PC-3 (cell line): ENCODE measurements at regions not wholly inside any gene's neighbourhood (a gene's known extent, or its start where the extent isn't known, plus 50 kb on each side); places are given as distances from the start of the nearest gene placed in this dataset.

Source experiments
- ATAC-seq: fragments of 200-7000 bp; cut with Tn5 transposase; 2 replicates; pipeline ENCODE4 v1.9.1; 2020; ENCODE audit warnings: mild to moderate bottlenecking, moderate library complexity
- BruUV-seq: library from RNA; stranded (reverse); fragments of 400-500 nt; replicated peaks from 2 replicates; lab custom pipeline; 2021; lab: Mats Ljungman, UMichigan
- CTCF ChIA-PET: fragments of 300-600 bp; sonication (Branson Sonifier 250); formaldehyde crosslinking; loops from one replicate; lab custom pipeline; 2022; ENCODE audit warnings: antibody characterized with exemption; lab: Charles Lee
- POLR2A ChIA-PET: fragments of 300-600 bp; sonication (Branson Sonifier 250); formaldehyde crosslinking; loops from one replicate; lab custom pipeline; 2022; ENCODE audit warnings: antibody characterized with exemption; ENCODE audit not compliant: unreplicated experiment; lab: Charles Lee
- DNase-seq: peaks from one replicate; pipeline ENCODE4 v3.0.0-alpha.2; 2015
- H2AFZ ChIP-seq: fragments of 300-600 bp; sonication (generic); 2 replicates; pipeline ENCODE4 v1.6.0; 2016; ENCODE audit warnings: antibody characterized with exemption, low read length
- H3F3A ChIP-seq: fragments of 300-600 bp; sonication (generic); one replicate; pipeline ENCODE4 v1.6.0; 2017; ENCODE audit warnings: antibody characterized with exemption, low read length, control low read depth, mild to moderate bottlenecking; ENCODE audit not compliant: unreplicated experiment
- H3K27ac ChIP-seq: fragments of 300-600 bp; sonication (generic); 2 replicates; pipeline ENCODE4 v1.5.1; 2016; ENCODE audit warnings: mild to moderate bottlenecking, low read length
- H3K27me3 ChIP-seq: fragments of 300-600 bp; sonication (generic); 2 replicates; pipeline ENCODE4 v1.6.1; 2016; ENCODE audit warnings: low read length, mixed read lengths
- H3K36me3 ChIP-seq: fragments of 300-600 bp; sonication (generic); 2 replicates; pipeline ENCODE4 v1.6.1; 2016; ENCODE audit warnings: low read depth, mixed run types, low read length, mixed read lengths
- H3K4me1 ChIP-seq: fragments of 300-600 bp; sonication (generic); 2 replicates; pipeline ENCODE4 v1.5.1; 2016; ENCODE audit warnings: low read length; ENCODE audit not compliant: insufficient read depth
- H3K4me2 ChIP-seq: fragments of 300-600 bp; sonication (generic); 2 replicates; pipeline ENCODE4 v1.6.0; 2016; ENCODE audit warnings: low read length
- H3K4me3 ChIP-seq: fragments of 300-600 bp; sonication (generic); 2 replicates; pipeline ENCODE4 v1.5.1; 2016; ENCODE audit warnings: mild to moderate bottlenecking, low read length, mixed read lengths
- H3K79me2 ChIP-seq: fragments of 300-600 bp; sonication (generic); 2 replicates; pipeline ENCODE4 v1.6.1; 2017; ENCODE audit warnings: low read length, mixed read lengths
- H3K9ac ChIP-seq: fragments of 300-600 bp; sonication (generic); 2 replicates; pipeline ENCODE4 v1.6.0; 2016; ENCODE audit warnings: mild to moderate bottlenecking, low read length
- H3K9me2 ChIP-seq: fragments of 300-600 bp; sonication (generic); replicated peaks from 2 replicates; pipeline ENCODE4 v1.6.1; 2016; ENCODE audit warnings: mixed run types, low read length, mixed read lengths
- H3K9me3 ChIP-seq: fragments of 300-600 bp; sonication (generic); 2 replicates; pipeline ENCODE4 v1.6.1; 2016; ENCODE audit warnings: low read length, mixed read lengths
- H4K20me1 ChIP-seq: fragments of 300-600 bp; sonication (generic); 2 replicates; pipeline ENCODE4 v1.6.1; 2016; ENCODE audit warnings: low read length, mixed read lengths
- EZH2 ChIP-seq: fragments of 300-600 bp; sonication (generic); IDR thresholded peaks from one replicate; pipeline ENCODE4 v1.6.1; 2017; ENCODE audit warnings: antibody characterized with exemption, mild to moderate bottlenecking, low read length; ENCODE audit not compliant: unreplicated experiment
- EZH2phosphoT487 ChIP-seq: fragments of 300-600 bp; sonication (generic); IDR thresholded peaks from 2 replicates; pipeline ENCODE4 v1.6.1; 2018; ENCODE audit warnings: mild to moderate bottlenecking, antibody characterized with exemption, low read length, borderline replicate concordance
- intact Hi-C: fragments of 100-400 bp; cut with micrococcal nuclease; formaldehyde crosslinking; loops from 2 replicates; pipeline ENCODE4 v1.9.0; 2023
- TF ChIP-seq, protein P1 (sequence below): fragments of 300-600 bp; sonication (generic); conservative IDR thresholded peaks from 2 replicates; pipeline ENCODE4 v1.5.1; 2017; ENCODE audit warnings: antibody characterized with exemption, low read depth, mild to moderate bottlenecking, low read length

DNA sequence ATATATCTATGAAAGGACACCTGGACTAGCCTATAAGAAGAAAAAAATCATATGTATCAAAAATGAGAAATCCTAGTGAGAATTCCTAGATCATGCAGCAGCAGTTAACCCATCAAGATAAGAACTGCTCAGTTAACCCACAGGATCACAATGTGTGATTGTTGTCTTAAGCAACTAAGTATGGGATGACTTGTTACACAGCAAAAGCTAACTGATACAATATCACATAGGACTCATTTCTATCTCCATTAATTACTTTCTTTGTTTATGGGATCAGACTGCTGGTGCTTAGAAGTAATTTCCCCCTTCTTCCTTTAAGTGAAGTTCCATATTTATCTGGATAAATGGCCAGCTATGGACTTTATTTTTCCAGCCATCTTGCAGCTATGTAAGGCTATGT lies 280.8 kb upstream of the MARCKS start:
- DNase-seq = no peak
- POLR2A ChIA-PET = no interaction called here
- H3K4me3 ChIP-seq = no peak overlapping the region
- H3K27me3 ChIP-seq = no peaks in the 10 kb centered on the region
- no peaks in the 10 kb centered on the region for H4K20me1 ChIP-seq
- H3K4me2 ChIP-seq = no peak overlapping the region
- H3F3A ChIP-seq = no peaks in the 10 kb centered on the region
- H3K36me3 ChIP-seq = no peaks in the 10 kb centered on the region
- no TSS peak for BruUV-seq
- no peaks in the 10 kb centered on the region for H3K79me2 ChIP-seq
- H3K9ac ChIP-seq = no peak overlapping the region
- no peak overlapping the region for H3K27ac ChIP-seq
- no peak for TF ChIP-seq EZH2
- TF ChIP-seq EZH2phosphoT487 = no peak
- TF ChIP-seq, protein P1, sequence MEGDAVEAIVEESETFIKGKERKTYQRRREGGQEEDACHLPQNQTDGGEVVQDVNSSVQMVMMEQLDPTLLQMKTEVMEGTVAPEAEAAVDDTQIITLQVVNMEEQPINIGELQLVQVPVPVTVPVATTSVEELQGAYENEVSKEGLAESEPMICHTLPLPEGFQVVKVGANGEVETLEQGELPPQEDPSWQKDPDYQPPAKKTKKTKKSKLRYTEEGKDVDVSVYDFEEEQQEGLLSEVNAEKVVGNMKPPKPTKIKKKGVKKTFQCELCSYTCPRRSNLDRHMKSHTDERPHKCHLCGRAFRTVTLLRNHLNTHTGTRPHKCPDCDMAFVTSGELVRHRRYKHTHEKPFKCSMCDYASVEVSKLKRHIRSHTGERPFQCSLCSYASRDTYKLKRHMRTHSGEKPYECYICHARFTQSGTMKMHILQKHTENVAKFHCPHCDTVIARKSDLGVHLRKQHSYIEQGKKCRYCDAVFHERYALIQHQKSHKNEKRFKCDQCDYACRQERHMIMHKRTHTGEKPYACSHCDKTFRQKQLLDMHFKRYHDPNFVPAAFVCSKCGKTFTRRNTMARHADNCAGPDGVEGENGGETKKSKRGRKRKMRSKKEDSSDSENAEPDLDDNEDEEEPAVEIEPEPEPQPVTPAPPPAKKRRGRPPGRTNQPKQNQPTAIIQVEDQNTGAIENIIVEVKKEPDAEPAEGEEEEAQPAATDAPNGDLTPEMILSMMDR = no peak
- H2AFZ ChIP-seq = no peak overlapping the region
- intact Hi-C loops = no loop called here
- no peaks in the 10 kb centered on the region for H3K9me2 ChIP-seq
- H3K9me3 ChIP-seq = no peaks in the 10 kb centered on the region
- no peaks in the 10 kb centered on the region for H3K4me1 ChIP-seq
- CTCF ChIA-PET = no interaction called here
- ATAC-seq = no peak

DNA sequence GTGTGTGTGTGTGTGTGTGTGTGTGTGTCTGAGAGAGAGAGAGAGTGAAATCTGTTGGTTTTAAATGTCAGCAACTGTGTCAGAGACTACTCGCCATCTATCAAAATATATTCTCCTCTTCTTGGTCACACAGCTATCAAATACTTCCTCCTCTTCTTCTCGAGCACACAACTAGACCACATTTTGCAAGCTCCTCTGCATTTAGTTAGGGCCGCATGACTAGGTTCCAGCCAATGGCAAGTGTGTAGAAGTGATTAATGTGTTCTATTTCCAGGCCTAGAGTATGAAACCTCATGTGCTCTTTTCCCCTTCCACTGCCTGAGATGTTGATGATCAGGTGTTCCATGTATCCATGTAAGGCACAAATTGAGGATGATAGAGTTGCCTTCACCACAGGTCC lies 278.5 kb upstream of the MARCKS start:
- H3K27me3 ChIP-seq = no peaks in the 10 kb centered on the region
- no peaks in the 10 kb centered on the region for H3K4me1 ChIP-seq
- no peak overlapping the region for H3K27ac ChIP-seq
- DNase-seq (no peak), ATAC-seq (no peak)
- ChIA-PET POLR2A (no interaction called here), CTCF (no interaction called here)
- H3K9me2 ChIP-seq = no peaks in the 10 kb centered on the region
- H3K9ac ChIP-seq = no peak overlapping the region
- no peaks in the 10 kb centered on the region for H3F3A ChIP-seq
- H2AFZ ChIP-seq = no peak overlapping the region
- H3K4me3 ChIP-seq = no peak overlapping the region
- no TSS peak for BruUV-seq
- H3K9me3 ChIP-seq = no peaks in the 10 kb centered on the region
- TF ChIP-seq EZH2 (no peak), EZH2phosphoT487 (no peak)
- TF ChIP-seq, protein P1 = no peak
- no peaks in the 10 kb centered on the region for H3K79me2 ChIP-seq
- H4K20me1 ChIP-seq = no peaks in the 10 kb centered on the region
- intact Hi-C loops = no loop called here
- no peaks in the 10 kb centered on the region for H3K36me3 ChIP-seq
- no peak overlapping the region for H3K4me2 ChIP-seq

DNA sequence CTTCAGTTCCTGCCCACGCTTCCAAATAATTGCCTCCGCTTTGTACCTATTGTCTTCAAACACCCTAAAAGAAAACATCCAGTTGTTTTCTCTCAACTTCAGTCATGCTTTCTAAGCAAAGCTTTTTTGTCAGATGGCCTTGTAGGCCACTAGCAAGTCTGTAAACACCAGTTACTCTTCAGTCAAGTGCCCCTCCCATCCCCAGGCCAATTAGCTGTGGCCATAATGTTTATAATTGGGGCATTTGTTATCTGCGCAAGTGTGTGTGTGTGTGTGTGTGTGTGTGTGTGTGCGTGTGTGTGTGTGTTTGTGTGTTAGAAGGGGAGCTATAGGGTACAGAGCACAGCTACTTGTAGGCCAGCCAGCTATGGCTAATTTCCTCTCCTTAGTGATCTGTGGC lies 272.4 kb upstream of the MARCKS start:
- H3K9ac ChIP-seq = no peak overlapping the region
- no peaks in the 10 kb centered on the region for H3K79me2 ChIP-seq
- no peak overlapping the region for H3K27ac ChIP-seq
- H3K4me3 ChIP-seq = no peak overlapping the region
- H3K4me1 ChIP-seq = no peaks in the 10 kb centered on the region
- ATAC-seq (no peak), DNase-seq (no peak)
- no peaks in the 10 kb centered on the region for H3K36me3 ChIP-seq
- intact Hi-C loops = no loop called here
- no peaks in the 10 kb centered on the region for H3K9me3 ChIP-seq
- no peaks in the 10 kb centered on the region for H3K27me3 ChIP-seq
- no peak for TF ChIP-seq EZH2
- no peak for TF ChIP-seq EZH2phosphoT487
- TF ChIP-seq, protein P1 = no peak
- no peak overlapping the region for H3K4me2 ChIP-seq
- no peaks in the 10 kb centered on the region for H4K20me1 ChIP-seq
- POLR2A ChIA-PET = no interaction called here
- CTCF ChIA-PET = no interaction called here
- no peak overlapping the region for H2AFZ ChIP-seq
- no TSS peak for BruUV-seq
- no peaks in the 10 kb centered on the region for H3K9me2 ChIP-seq
- H3F3A ChIP-seq = no peaks in the 10 kb centered on the region
